RWPE1 (cell line): ENCODE measurements at regions not wholly inside any gene's neighbourhood (a gene's known extent, or its start where the extent isn't known, plus 50 kb on each side); places are given as distances from the start of the nearest gene placed in this dataset.

Experiments used
- CTCF ChIA-PET: fragments of 350-600 bp; sonication (Branson Sonifier 250); formaldehyde crosslinking; extraction: SDS; loops from one replicate; lab custom pipeline; 2021; lab: Yijun Ruan, JAX
- POLR2A ChIA-PET: fragments of 400-600 bp; formaldehyde crosslinking; extraction: SDS; loops from one replicate; lab custom pipeline; 2020; ENCODE audit warnings: antibody characterized with exemption; ENCODE audit not compliant: low non-redundant PET; lab: Yijun Ruan, JAX
- DNase-seq: peaks from one replicate; pipeline ENCODE4 v3.0.0; 2012; ENCODE audit warnings: low spot score
- H3K27ac ChIP-seq: fragments of 450-650 bp; 2 replicates; pipeline ENCODE4 v1.5.1; 2017
- CTCF ChIP-seq: fragments of 450-650 bp; conservative IDR thresholded peaks from 2 replicates; pipeline ENCODE4 v1.5.1; 2017; ENCODE audit warnings: low read depth, mild to moderate bottlenecking

- no peak overlapping the region for H3K27ac ChIP-seq
- no peak for DNase-seq
- no peak for TF ChIP-seq CTCF
- ChIA-PET POLR2A (no interaction called here), CTCF (no interaction called here)
Measured at GRCh38 chr4:159758061-159758460, 655.2 kb downstream of the RAPGEF2 start.

- ChIA-PET POLR2A (no interaction called here), CTCF (no interaction called here)
- no peak for TF ChIP-seq CTCF
- H3K27ac ChIP-seq, result no peak overlapping the region
- no peak for DNase-seq
Measured at GRCh38 chr4:159762672-159763071, 659.8 kb downstream of the RAPGEF2 start.

GRCh38 chr4:159764343-159764952 lies 661.6 kb downstream of the RAPGEF2 start:
- TF ChIP-seq CTCF, result peak; percentile 57
- POLR2A ChIA-PET, result interaction anchor here (0.7 kb wide), 1 partner anchor 212 kb away, joined by 3 read pairs; no protein-coding TSS in a partner anchor
- CTCF ChIA-PET, result interaction anchor here (0.6 to 1.2 kb wide), 8 partner anchors 10 to 1126 kb away, joined by 3 to 5 read pairs (median 4); no protein-coding TSS in a partner anchor
- H3K27ac ChIP-seq, result no peak overlapping the region
- DNase-seq, result peak; percentile 31

- H3K27ac ChIP-seq, result no peak overlapping the region
- no peak for TF ChIP-seq CTCF
- POLR2A ChIA-PET, result no interaction called here
- CTCF ChIA-PET, result interaction anchor here (0.6 to 1.2 kb wide), 3 partner anchors 21 to 905 kb away, joined by 4 to 7 read pairs (median 4); no protein-coding TSS in a partner anchor
- peak; percentile 1 for DNase-seq
Measured at GRCh38 chr4:159765382-159765781, 662.5 kb downstream of the RAPGEF2 start.

GRCh38 chr4:159766241-159766640 lies 663.4 kb downstream of the RAPGEF2 start:
- CTCF ChIA-PET, result interaction anchor here (0.6 to 0.7 kb wide), 2 partner anchors 131 to 904 kb away, joined by 4 to 7 read pairs; no protein-coding TSS in a partner anchor
- POLR2A ChIA-PET, result no interaction called here
- no peak for TF ChIP-seq CTCF
- H3K27ac ChIP-seq, result no peak overlapping the region
- no peak for DNase-seq

- ChIA-PET CTCF (no interaction called here), POLR2A (no interaction called here)
- H3K27ac ChIP-seq, result no peak overlapping the region
- DNase-seq, result no peak
- TF ChIP-seq CTCF, result no peak
Measured at GRCh38 chr4:159767406-159767805, 664.5 kb downstream of the RAPGEF2 start.
